ENCODE measurements at regions not wholly inside any gene's neighbourhood (a gene's known extent, or its start where the extent isn't known, plus 50 kb on each side); places are given as distances from the start of the nearest gene placed in this dataset.
"Not testable (repeated sequence)": the region's sequence is repeated elsewhere in the genome, so short reads cannot be mapped to it uniquely, and the experiment has no call there.

GRCh38 chr11:3576066-3576604 is 65.7 kb downstream of the ART5 start:
- not testable (repeated sequence) for TF ChIP-seq CTCF (IDR thresholded peaks at IDR 0.05 in 4 of 5, conservative IDR thresholded peaks at IDR 0.05 in 1 of 5); POLR2A (IDR thresholded peaks at IDR 0.05)

Data from gastrocnemius medialis (tissue), 4 donors.